Activated CD8-positive, alpha-beta memory T cell treated with anti-CD3 and anti-CD28 coated beads for 1 hour (primary cell): ENCODE measurements at regions not wholly inside any gene's neighbourhood (a gene's known extent, or its start where the extent isn't known, plus 50 kb on each side); places are given as distances from the start of the nearest gene placed in this dataset.
"Not testable (repeated sequence)": the region's sequence is repeated elsewhere in the genome, so short reads cannot be mapped to it uniquely, and the experiment has no call there.

ENCODE experiments used
- DNase-seq, 2 donors: peaks; one replicate each; pipeline ENCODE4 v3.0.0-alpha.2; 2020; ENCODE audit warnings: low read depth in 1 of 2; ENCODE audit errors: extremely low read depth in 1 of 2

- peak; percentile 53 to 73 for DNase-seq
Observed at GRCh38 chr1:121097127-121097866, 86.8 kb downstream of the FAM72B start.

- DNase-seq: not testable (repeated sequence)
Observed at GRCh38 chr1:121097867-121098215, 86.3 kb downstream of the FAM72B start.

- not testable (repeated sequence) for DNase-seq
Observed at GRCh38 chr1:121109025-121109424, 75.1 kb downstream of the FAM72B start.

GRCh38 chr1:121116522-121117297 is 67.4 kb downstream of the FAM72B start:
- not testable (repeated sequence) for DNase-seq

- DNase-seq: not testable (repeated sequence)
Observed at GRCh38 chr1:121117298-121117611, 66.9 kb downstream of the FAM72B start.

GRCh38 chr1:121117622-121118479 is 66.3 kb downstream of the FAM72B start:
- not testable (repeated sequence) for DNase-seq
